NT2/D1 (cell line): ENCODE measurements at regions not wholly inside any gene's neighbourhood (a gene's known extent, or its start where the extent isn't known, plus 50 kb on each side); places are given as distances from the start of the nearest gene placed in this dataset.

Experiments
- SUZ12 ChIP-seq: IDR thresholded peaks from 2 replicates; pipeline ENCODE4 v1.6.1; 2011; ENCODE audit not compliant: insufficient read length, insufficient read depth; ENCODE audit errors: extremely low read depth
- YY1 ChIP-seq: IDR thresholded peaks from 2 replicates; pipeline ENCODE4 v1.6.1; 2011; ENCODE audit not compliant: insufficient read length, insufficient read depth

DNA sequence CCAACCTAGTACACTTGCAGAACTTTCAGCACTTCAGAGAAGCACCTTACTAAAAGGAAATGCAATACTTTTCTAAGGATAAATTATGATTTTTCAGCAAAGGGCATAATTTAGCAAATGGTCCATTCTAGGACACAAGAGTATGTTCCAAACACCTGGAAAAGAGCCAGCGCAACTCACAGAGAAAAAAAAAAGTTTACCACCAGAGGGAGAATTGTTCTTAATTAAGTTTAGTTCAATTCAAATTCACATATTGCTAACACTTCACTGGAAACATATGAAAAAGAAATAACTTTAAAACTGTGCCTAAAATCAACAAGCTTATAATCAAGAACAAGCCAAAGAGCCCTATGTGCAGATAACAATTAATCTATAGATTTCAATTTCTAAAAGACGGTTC lies 338.1 kb downstream of the SEC16B start:
- TF ChIP-seq YY1 (no peak), SUZ12 (no peak)
